ENCODE measurements at regions not wholly inside any gene's neighbourhood (a gene's known extent, or its start where the extent isn't known, plus 50 kb on each side); places are given as distances from the start of the nearest gene placed in this dataset.

- TF ChIP-seq EZH2 (IDR thresholded peaks at IDR 0.05; ENCODE audit: low read depth, low read length, severe bottlenecking) (no peak), BRCA1 (IDR thresholded peaks at IDR 0.05; ENCODE audit: low read depth, low read length) (no peak), GABPA (IDR thresholded peaks at IDR 0.05; ENCODE audit: borderline replicate concordance, insufficient read depth, low read length) (no peak), POLR2AphosphoS5 (IDR thresholded peaks at IDR 0.05; ENCODE audit: low read depth, low read length) (no peak), SUZ12 (IDR thresholded peaks at IDR 0.05; ENCODE audit: low read length) (no peak), MAX (IDR thresholded peaks at IDR 0.05) (no peak), USF2 (IDR thresholded peaks at IDR 0.05; ENCODE audit: low read length) (no peak)
Measured at GRCh38 chr19:29320618-29321017, 107.7 kb upstream of the UQCRFS1 start (continued).
